HG03520 (cell line): ENCODE measurements at regions not wholly inside any gene's neighbourhood (a gene's known extent, or its start where the extent isn't known, plus 50 kb on each side); places are given as distances from the start of the nearest gene placed in this dataset.

Experiments used
- ATAC-seq: cut with Tn5 transposase; IDR thresholded peaks from one replicate; pipeline ENCODE4 v1.9.1; 2021; ENCODE audit warnings: mild to moderate bottlenecking, moderate library complexity; ENCODE audit not compliant: unreplicated experiment

DNA sequence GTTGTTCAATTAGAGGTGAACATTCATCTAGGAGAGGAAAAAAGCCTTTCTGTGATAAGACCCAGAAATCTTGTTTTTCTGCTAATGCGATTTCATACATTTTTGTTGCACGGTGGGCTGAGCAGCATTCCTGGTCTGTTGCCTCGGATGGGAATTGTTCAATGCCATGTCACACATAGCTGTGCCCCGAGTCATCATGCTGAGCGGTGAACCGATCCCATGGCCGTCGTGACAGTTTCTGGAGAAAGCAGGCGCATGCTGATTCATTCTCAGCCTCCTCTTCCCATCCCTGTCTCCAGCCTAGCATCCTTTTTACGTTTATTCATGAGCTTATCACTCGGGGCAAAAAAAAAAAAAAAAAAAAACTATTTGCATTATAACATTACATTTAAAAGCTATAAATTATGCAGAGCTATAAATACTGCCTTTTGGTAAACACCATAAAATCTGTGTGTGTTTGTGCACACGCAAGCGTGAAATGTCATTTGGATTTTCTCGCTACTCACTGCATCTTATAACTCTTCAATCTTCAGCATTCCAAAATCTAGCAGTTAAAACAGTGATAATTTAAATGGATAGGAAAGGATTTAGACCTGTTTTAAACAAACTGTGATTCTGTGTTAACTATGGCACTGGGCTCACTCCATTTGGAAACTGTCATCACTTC is 58.9 kb upstream of the IFNGR1 start:
- no peak for ATAC-seq

DNA sequence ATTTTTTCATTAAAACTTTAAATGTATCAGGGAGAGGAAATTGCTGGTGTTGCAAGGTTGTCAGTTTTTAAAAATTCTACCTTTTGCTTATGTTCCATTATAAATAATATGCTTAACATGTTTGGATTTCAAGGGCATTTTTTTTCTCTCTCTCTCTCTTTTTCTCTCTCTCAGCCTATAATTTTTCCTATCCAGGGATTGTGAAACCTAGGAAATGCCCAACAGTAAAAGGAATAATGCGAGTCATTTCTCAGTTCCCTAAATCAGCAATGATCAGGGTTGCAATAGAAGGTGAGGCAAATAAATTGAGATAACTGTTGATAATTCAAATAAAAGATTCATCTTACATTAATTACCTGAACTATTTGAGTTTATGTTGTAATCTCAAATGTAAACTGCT is 53.2 kb upstream of the IFNGR1 start:
- ATAC-seq, result no peak

DNA sequence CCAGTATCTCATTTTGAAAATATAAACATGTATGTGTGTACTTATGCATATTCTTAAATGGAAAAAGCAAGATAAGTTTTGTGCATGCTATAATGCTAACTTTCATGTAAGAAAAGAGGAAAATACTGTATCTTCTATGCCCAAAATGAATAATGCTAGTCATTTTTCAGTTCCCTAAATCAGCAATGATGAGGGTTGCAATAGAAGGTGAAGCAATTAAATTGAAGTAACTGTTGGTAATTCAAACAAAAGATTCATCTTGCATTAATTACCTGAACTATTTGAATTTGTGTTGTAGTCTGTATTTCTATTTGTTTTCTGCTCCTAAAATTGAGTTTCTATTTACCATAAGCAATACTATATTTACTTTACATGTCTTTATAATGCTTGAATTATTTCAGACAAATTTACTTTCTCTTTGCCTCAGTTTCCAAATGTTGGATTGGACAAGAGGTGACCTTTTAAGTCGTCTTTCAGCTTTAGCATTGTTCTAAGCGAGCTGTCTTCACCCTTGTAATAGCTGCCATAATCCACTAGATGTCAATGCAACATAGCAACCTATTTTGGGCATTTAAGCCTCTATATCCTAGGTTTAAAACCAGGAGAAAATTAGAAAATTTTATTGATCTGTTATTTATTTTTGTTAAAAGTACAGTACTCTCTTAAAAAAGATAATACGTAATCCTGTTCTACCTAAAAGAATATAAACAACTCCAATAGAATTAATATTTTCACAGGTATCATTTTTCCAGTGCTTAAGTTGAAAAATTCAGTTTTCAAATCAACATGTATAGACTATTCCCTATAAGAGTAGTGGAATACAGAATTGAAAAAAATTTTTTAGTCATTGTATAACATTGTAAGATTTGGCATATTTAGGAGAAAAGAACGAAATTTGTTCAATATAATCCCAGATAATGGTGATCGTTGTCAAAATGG is 52.3 kb upstream of the IFNGR1 start:
- no peak for ATAC-seq

DNA sequence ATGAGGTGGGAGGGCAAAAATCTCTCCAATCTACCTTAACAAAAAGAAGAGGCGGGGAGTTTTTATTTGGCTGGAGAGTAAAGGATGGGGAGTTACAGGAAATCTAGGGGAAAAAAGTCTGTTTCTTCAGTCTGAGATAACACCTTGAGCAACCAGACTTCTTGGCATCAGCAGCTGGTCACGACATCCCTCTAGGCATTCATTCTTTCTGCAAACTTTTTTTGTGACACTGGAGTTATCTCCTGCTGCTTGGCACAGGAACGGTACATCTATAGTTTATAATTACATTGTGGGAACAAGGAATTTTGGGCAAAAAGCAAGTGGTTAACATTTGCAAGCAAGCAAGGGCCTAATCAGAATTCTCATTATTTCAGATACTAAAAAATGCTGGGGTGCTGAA is 50.6 kb upstream of the IFNGR1 start:
- no peak for ATAC-seq

DNA sequence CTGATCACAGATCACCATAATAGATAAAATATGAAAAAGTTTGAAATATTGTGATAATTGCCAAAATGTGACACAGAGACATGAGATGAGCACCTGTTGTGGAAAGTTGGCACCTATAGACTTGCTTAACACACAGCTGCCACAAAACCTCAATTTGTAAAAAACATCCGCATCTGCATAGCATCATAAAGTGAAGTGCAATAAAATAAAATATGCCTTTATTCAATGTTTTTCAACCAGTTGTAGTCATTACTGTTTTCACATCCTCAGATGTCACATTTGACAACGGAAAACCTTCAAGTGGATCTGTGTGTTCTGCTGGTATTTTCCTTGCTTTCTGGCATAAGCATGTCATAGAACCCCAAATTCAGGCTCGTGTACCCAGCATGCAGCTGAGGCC is 50.2 kb upstream of the IFNGR1 start:
- no peak for ATAC-seq
